Adipocyte (in vitro differentiated cells): ENCODE measurements at regions not wholly inside any gene's neighbourhood (a gene's known extent, or its start where the extent isn't known, plus 50 kb on each side); places are given as distances from the start of the nearest gene placed in this dataset.
A peak's percentile ranks its signal among the peaks of the same experiment; 100 is the strongest.

Experiments used
- DNase-seq: peaks from one replicate; pipeline ENCODE4 v3.0.0-alpha.2; 2015; ENCODE audit warnings: low read depth
- H3K27me3 ChIP-seq: replicated peaks from 2 replicates; pipeline ENCODE4 v1.7.0; 2013; ENCODE audit warnings: mild to moderate bottlenecking, low read length, moderate library complexity; ENCODE audit not compliant: control insufficient read depth, insufficient read depth
- H3K36me3 ChIP-seq: 2 replicates; pipeline ENCODE4 v1.7.0; 2013; ENCODE audit warnings: low read length, mild to moderate bottlenecking, moderate library complexity; ENCODE audit not compliant: control insufficient read depth, insufficient read depth, severe bottlenecking
- H3K4me1 ChIP-seq: 2 replicates; pipeline ENCODE4 v1.7.0; 2013; ENCODE audit warnings: mild to moderate bottlenecking, low read length, moderate library complexity; ENCODE audit not compliant: control insufficient read depth, insufficient read depth
- H3K4me3 ChIP-seq: 2 replicates; pipeline ENCODE4 v1.7.0; 2013; ENCODE audit warnings: mild to moderate bottlenecking, low read length, moderate library complexity
- H3K9ac ChIP-seq: 2 replicates; pipeline ENCODE4 v1.7.0; 2013; ENCODE audit warnings: mild to moderate bottlenecking, low read length, moderate library complexity
- H3K9me3 ChIP-seq: 2 replicates; pipeline ENCODE4 v1.7.0; 2013; ENCODE audit warnings: mild to moderate bottlenecking, low read length, moderate library complexity; ENCODE audit not compliant: control insufficient read depth

DNA sequence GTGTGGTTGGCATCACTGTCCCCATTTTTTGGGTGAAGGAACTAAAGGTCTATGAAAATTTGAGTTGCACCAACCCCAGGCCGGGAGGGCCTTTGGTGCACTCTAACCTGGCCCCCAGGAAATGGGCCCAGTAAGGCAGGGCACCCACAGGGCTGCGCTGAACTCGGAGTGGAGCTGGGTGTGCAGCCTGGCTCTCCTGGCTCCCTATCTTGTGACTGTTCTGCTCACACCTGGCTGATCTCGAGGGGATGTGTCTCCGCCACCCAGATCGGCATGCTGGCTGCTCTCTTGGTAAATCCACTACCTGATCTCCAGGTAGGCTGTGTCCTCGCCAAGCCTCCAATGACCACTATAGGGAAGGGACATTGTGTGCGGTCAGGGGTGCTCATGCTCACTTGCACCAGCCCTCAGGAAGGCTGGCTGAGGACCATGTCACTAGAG lies 259.8 kb downstream of the NSG2 start:
- no peak for DNase-seq
- no peaks in the 10 kb centered on the region for H3K9me3 ChIP-seq
- H3K27me3 ChIP-seq: peaks cover 40% of the 10 kb centered on the region
- H3K4me1 ChIP-seq: no peaks in the 10 kb centered on the region
- no peak overlapping the region for H3K4me3 ChIP-seq
- no peak overlapping the region for H3K9ac ChIP-seq
- no peaks in the 10 kb centered on the region for H3K36me3 ChIP-seq

DNA sequence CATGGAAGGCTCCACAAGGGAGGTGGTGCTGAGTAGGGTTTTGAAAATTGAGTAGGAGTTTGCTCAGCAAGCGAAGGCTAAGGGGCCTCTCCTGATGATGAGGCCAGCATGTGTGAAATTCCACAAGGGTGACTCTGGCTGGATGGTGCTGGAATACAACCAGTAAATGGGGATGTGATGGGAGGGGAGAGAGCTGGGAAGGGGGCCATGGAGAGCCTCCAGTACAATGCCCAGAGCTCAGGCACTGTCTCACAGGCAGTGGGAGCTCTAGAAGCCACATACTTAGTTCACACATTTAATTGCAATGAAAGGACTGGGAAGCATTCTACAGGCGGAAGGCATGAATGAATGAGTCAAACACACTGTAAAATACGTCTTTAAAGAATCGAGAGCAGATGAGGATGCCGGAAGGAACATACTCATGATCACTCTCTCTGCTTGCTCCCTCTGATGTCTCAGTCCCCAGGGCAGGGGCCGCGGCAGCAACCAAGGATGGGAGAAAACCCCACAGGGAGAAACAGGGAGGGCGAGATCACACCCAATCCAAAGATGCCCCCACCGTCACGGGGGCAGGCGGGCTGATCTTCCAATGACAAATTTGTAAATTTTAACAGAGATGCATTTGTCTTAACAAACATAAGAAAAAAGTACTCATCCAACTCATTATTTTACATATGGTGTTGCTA lies 261.0 kb downstream of the NSG2 start:
- Histone ChIP-seq H3K36me3 (no peaks in the 10 kb centered on the region), H3K27me3 (peaks cover 40% of the 10 kb centered on the region), H3K4me3 (no peak overlapping the region), H3K9me3 (no peaks in the 10 kb centered on the region), H3K4me1 (no peaks in the 10 kb centered on the region), H3K9ac (no peak overlapping the region)
- DNase-seq: no peak

DNA sequence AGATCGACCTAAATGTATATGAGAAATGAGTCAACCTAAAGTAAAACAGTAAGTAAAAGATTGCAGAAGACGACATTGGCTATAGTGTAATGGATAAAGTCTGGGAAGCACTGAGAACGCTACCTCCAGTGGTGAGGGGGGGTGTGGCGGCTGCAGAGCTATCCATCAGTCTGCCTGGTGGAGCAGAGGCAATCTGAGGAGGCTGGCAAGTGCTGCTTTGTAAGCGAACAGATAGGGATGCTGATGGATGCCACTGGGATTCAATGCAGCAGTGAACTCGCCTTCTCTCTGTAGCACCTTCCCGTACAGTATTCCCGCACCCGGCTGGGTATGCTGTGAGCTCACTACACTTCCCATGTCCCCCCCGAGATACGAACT lies 261.5 kb downstream of the NSG2 start:
- no peak overlapping the region for H3K9ac ChIP-seq
- DNase-seq: no peak
- no peaks in the 10 kb centered on the region for H3K4me1 ChIP-seq
- H3K36me3 ChIP-seq: no peaks in the 10 kb centered on the region
- H3K4me3 ChIP-seq: no peak overlapping the region
- peaks cover 38% of the 10 kb centered on the region for H3K27me3 ChIP-seq
- no peaks in the 10 kb centered on the region for H3K9me3 ChIP-seq

DNA sequence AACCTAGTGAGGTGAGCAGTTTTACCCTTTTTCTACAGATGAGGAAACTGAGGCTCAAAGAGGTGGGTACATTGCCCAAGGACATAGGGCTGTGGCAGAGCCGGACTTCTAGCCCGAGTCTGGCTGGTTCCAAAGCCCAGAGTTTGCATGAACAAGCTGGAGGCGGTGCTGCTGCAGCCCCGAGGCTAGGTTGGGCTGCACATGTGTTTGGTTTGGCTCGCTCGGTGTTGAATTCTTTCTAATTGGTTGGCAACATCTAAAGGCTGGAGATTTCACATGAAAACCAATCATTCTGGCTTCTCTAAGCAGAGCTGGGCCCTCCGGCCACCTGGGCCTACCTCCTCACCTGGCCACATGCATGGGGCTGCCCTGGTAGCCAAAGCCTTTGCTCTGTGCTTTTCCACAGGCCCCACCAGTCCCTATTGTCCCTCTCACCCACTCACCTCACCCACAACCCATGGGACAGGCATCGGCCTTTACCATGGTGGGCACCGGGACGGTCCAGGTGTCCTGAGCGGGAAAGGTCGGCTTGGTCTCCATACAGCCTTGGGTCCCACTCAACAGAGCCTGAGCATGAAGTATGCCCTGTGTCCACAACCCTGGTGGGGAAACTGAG lies 262.3 kb downstream of the NSG2 start:
- Histone ChIP-seq H3K9ac (no peak overlapping the region), H3K27me3 (peaks cover 31% of the 10 kb centered on the region), H3K4me1 (no peaks in the 10 kb centered on the region), H3K36me3 (no peaks in the 10 kb centered on the region), H3K9me3 (no peaks in the 10 kb centered on the region), H3K4me3 (no peak overlapping the region)
- DNase-seq: no peak

DNA sequence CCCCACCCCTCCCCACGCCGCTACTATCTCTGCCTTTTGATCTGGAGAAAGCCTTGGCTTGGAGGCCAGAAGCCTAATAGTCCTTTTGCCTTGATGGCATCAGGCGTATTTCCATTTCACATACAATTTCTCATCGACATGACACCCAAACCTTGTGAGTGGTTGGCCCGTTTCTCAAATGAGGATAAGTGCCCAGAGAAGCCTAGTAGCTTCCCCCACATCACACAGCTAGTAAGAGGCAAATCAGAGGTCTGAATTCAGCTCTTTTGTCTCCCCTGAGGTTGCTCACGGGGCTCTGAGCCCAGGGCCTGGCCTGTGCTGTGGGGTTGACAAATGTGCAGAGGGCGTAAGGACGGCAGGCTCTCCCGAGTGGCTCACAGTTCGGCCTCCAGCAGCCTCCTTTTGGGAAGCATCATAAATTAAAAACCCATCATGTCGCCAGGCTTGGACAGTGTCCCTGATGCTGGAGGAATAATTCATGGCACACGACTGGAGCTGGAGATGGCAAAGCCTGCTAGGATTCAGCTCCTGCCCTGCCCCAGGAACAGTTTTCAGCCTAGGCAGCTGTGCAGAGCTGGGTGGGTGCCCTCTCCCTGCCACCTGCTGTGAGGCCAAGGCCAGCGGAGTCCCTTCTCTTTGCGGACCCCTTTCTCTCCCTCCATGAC lies 263.8 kb downstream of the NSG2 start:
- Histone ChIP-seq H3K4me1 (no peaks in the 10 kb centered on the region), H3K9me3 (no peaks in the 10 kb centered on the region), H3K9ac (no peak overlapping the region), H3K27me3 (peaks cover 35% of the 10 kb centered on the region), H3K36me3 (no peaks in the 10 kb centered on the region), H3K4me3 (no peak overlapping the region)
- DNase-seq: no peak

DNA sequence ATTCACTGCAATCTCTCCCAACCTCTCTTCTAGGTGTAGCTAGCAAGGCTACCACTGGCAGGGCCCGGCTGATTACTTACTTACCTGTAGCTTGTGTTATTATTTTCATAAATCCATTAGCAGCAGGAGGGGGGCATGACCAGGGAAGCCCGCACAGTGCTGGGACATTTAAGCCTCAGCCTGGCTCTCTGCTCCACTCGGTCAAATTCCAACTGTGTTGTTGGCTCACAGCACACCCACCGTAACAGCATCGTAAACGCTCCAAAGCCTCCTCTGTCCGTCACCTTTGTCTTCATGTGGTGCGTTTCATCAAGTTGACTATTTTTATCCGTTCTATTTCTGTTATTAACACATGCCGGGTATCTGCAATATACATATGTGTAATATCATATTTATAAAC lies 264.7 kb downstream of the NSG2 start:
- no peaks in the 10 kb centered on the region for H3K36me3 ChIP-seq
- H3K27me3 ChIP-seq: peaks cover 36% of the 10 kb centered on the region
- H3K4me3 ChIP-seq: no peak overlapping the region
- H3K9ac ChIP-seq: no peak overlapping the region
- DNase-seq: no peak
- H3K9me3 ChIP-seq: no peaks in the 10 kb centered on the region
- no peaks in the 10 kb centered on the region for H3K4me1 ChIP-seq

DNA sequence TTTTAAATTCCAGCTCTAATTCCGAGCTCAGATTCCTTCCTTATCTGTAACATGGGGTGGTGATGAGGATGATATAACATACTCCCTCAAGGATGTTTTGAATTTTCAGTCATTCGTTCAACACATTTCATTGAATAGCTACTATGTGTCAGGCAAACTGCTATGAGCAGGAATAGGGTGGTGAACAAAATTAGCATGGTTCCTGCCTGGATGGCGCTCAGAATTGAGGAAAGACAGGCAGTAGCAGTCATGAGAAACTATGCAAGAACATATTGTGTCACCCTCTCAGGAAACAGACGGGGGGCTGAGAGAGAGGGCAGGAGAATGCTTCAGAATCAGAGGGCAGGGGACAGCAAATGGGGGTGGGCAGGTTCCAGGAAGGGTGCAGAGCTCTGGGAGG lies 265.2 kb downstream of the NSG2 start:
- Histone ChIP-seq H3K4me1 (no peaks in the 10 kb centered on the region), H3K4me3 (no peak overlapping the region), H3K9me3 (no peaks in the 10 kb centered on the region), H3K9ac (no peak overlapping the region), H3K36me3 (no peaks in the 10 kb centered on the region), H3K27me3 (peaks cover 38% of the 10 kb centered on the region)
- no peak for DNase-seq

DNA sequence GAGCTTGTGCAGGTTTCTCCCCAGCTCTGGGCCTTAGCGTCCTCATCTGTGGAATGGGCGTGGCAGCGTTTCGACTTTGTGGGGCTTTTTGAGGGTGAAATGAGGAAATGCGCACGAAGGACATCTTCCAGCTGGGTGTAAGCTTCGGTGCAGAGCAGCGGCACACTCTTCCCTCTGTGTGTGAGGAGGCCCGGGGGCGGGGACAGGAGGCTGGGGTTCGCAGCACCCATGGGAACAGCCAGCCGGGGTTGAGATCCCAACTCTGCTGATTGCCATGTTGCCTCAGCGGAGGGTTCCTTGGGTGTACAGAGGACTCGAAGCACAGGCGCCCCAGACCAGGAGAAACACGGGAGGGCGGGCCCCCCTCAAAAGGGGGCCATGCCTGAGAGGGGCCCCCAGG lies 265.6 kb downstream of the NSG2 start:
- H3K27me3 ChIP-seq: peaks cover 40% of the 10 kb centered on the region
- H3K36me3 ChIP-seq: no peaks in the 10 kb centered on the region
- H3K9me3 ChIP-seq: no peaks in the 10 kb centered on the region
- no peaks in the 10 kb centered on the region for H3K4me1 ChIP-seq
- no peak overlapping the region for H3K9ac ChIP-seq
- DNase-seq: no peak
- no peak overlapping the region for H3K4me3 ChIP-seq

DNA sequence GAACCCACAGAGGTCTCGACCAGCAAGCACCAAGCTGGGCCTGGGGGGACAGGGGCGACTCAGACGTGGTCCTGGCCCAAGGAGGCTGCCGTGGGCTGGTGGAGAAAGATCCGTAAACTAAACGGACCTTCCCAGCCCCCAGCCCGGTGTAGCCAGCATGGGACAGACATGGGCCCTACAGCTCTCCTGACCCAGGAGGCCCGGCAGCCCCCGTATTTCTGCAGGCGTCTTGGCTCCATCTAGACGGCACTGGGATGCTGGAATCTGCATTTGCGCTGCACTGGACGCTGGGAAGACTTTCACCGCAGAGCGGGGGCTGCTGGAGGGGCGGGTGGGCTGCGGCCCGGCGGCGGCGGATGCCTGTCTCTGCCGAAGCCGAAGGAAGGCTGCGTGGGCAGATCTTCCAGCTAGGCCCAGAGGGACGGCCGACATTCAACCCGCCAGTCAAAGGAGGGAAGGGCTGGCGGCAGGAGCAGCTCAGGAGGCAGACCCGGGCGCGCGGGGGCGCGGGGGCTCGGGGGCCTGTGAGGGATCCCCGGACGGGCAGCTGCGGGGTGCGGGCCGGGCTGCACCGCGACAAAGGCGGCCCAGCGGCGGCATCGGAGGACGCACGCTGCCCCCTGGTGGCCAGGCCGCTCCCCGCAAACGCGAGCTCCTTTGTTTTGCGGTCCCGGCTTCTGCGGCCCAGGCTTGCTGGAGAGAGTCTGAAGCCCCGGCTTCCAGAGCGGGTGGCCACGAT lies 266.2 kb downstream of the NSG2 start:
- peak overlapping the region; percentile 44 for H3K4me3 ChIP-seq
- peaks cover 39% of the 10 kb centered on the region for H3K27me3 ChIP-seq

DNA sequence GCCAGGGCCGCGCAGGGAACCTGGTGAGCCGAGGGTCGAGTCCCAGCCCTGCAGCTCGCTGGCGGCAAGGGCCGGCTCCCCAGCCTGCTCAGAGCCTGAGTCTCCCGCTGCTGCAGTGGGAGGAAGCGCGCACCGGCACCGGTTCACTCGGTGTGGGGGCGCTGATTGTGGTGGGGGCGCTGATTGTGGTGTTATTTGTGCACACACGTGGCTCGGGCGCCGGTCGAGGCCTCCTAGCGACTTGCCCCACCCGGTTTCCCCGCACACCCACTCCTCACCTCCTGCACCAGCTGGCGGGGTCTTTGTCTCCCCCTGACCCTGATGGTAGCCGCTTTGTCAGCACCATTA lies 266.7 kb downstream of the NSG2 start:
- no peak overlapping the region for H3K4me3 ChIP-seq

More for the DNA sequence above, 266.2 kb downstream of the NSG2 start:
- peak; percentile 84 for DNase-seq
- Histone ChIP-seq H3K36me3 (no peaks in the 10 kb centered on the region), H3K9ac (peak overlapping the region; percentile 17), H3K9me3 (no peaks in the 10 kb centered on the region), H3K4me1 (no peaks in the 10 kb centered on the region)

DNA sequence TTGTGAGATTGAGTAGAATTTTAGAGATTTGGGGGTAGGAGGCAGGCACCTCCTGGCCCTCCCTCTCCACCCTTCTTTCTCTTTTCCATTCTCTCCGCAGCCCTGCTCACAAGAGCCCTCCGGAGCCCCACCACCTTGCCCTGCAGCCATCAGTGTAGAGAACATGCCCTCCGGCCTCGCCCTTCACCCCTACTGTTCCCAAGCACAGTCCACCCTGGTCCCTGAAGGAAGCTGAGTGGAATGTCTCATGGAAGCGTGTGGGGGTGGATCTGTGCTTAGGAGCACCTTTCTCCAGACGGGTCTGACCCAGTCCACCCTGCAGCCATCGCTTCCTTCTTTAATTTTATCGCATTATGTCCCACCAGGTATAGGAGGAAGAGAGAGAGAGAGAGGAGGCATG lies 267.1 kb downstream of the NSG2 start:
- no peak overlapping the region for H3K4me3 ChIP-seq
- H3K36me3 ChIP-seq: no peaks in the 10 kb centered on the region
- no peak overlapping the region for H3K9ac ChIP-seq
- peaks cover 35% of the 10 kb centered on the region for H3K27me3 ChIP-seq
- H3K4me1 ChIP-seq: no peaks in the 10 kb centered on the region
- DNase-seq: no peak
- no peaks in the 10 kb centered on the region for H3K9me3 ChIP-seq

More for the DNA sequence above, 266.7 kb downstream of the NSG2 start:
- no peak for DNase-seq
- Histone ChIP-seq H3K9ac (no peak overlapping the region), H3K4me1 (no peaks in the 10 kb centered on the region), H3K27me3 (peaks cover 35% of the 10 kb centered on the region), H3K36me3 (no peaks in the 10 kb centered on the region), H3K9me3 (no peaks in the 10 kb centered on the region)
